IMR-90 (cell line): ENCODE measurements at regions not wholly inside any gene's neighbourhood (a gene's known extent, or its start where the extent isn't known, plus 50 kb on each side); places are given as distances from the start of the nearest gene placed in this dataset.

Experiments used
- ATAC-seq: fragments of 200-7000 bp; cut with Tn5 transposase; 2 replicates; pipeline ENCODE4 v1.9.1; 2020; ENCODE audit warnings: low read depth, mild to moderate bottlenecking, moderate library complexity
- BruUV-seq: library from RNA; stranded (reverse); fragments of 400-500 nt; replicated peaks from 2 replicates; lab custom pipeline; 2021; lab: Mats Ljungman, UMichigan
- CTCF ChIA-PET: fragments of 300-600 bp; formaldehyde crosslinking; extraction: SDS; loops from one replicate; lab custom pipeline; 2021; ENCODE audit warnings: antibody characterized with exemption; lab: Yijun Ruan, JAX
- POLR2A ChIA-PET: fragments of 300-600 bp; sonication (Branson Sonifier 250); formaldehyde crosslinking; loops from one replicate; lab custom pipeline; 2022; ENCODE audit warnings: antibody characterized with exemption; ENCODE audit not compliant: unreplicated experiment; lab: Charles Lee
- DNase-seq: peaks from one replicate; pipeline ENCODE4 v3.0.0; 2013
- H2AFZ ChIP-seq: replicated peaks from 2 replicates; pipeline ENCODE3; 2013; ENCODE audit warnings: low read length, mild to moderate bottlenecking; ENCODE audit not compliant: poor library complexity
- H2AK5ac ChIP-seq: 2 replicates; pipeline ENCODE4 v1.6.1; 2013; ENCODE audit warnings: low read depth, low read length, inconsistent platforms
- H2AK9ac ChIP-seq: replicated peaks from 2 replicates; pipeline ENCODE3; 2013; ENCODE audit warnings: mild to moderate bottlenecking, low read depth, low read length, moderate library complexity; ENCODE audit not compliant: poor library complexity
- H2BK120ac ChIP-seq: 2 replicates; pipeline ENCODE4 v1.6.1; 2013; ENCODE audit warnings: low read depth, low read length, inconsistent platforms
- H2BK15ac ChIP-seq: 3 replicates; pipeline ENCODE4 v1.6.1; 2013; ENCODE audit warnings: low read depth, low read length, inconsistent platforms
- H2BK20ac ChIP-seq: 2 replicates; pipeline ENCODE4 v1.6.1; 2013; ENCODE audit warnings: low read depth, mild to moderate bottlenecking, inconsistent platforms, low read length, moderate library complexity
- H2BK5ac ChIP-seq: 2 replicates; pipeline ENCODE4 v1.6.1; 2013; ENCODE audit warnings: mild to moderate bottlenecking, low read depth, low read length, inconsistent platforms; ENCODE audit not compliant: poor library complexity, severe bottlenecking
- H3K14ac ChIP-seq: replicated peaks from 2 replicates; pipeline ENCODE4 v1.6.1; 2013; ENCODE audit warnings: low read depth, low read length, inconsistent platforms
- H3K18ac ChIP-seq: 2 replicates; pipeline ENCODE4 v1.6.1; 2013; ENCODE audit warnings: low read depth, low read length, control low read depth
- H3K23ac ChIP-seq: 2 replicates; pipeline ENCODE4 v1.6.1; 2013; ENCODE audit warnings: low read depth, low read length, inconsistent platforms
- H3K27ac ChIP-seq: 2 replicates; pipeline ENCODE4 v1.5.1; 2013; ENCODE audit warnings: mild to moderate bottlenecking, control low read depth, low read length; ENCODE audit not compliant: insufficient read depth
- H3K27me3 ChIP-seq: 2 replicates; pipeline ENCODE4 v1.6.1; 2013; ENCODE audit warnings: low read length; ENCODE audit not compliant: control insufficient read depth, insufficient read depth
- H3K36me3 ChIP-seq: 2 replicates; pipeline ENCODE4 v1.6.1; 2013; ENCODE audit warnings: low read length, mixed read lengths; ENCODE audit not compliant: control insufficient read depth, insufficient read depth
- H3K4ac ChIP-seq: 2 replicates; pipeline ENCODE4 v1.6.1; 2013; ENCODE audit warnings: low read depth, low read length, inconsistent platforms
- H3K4me1 ChIP-seq: 2 replicates; pipeline ENCODE4 v1.6.1; 2013; ENCODE audit warnings: low read length, mixed read lengths; ENCODE audit not compliant: control insufficient read depth, insufficient read depth
- H3K4me2 ChIP-seq: 2 replicates; pipeline ENCODE4 v1.6.1; 2013; ENCODE audit warnings: low read depth, mild to moderate bottlenecking, control low read depth, low read length, moderate library complexity
- H3K4me3 ChIP-seq: 2 replicates; pipeline ENCODE4 v1.5.1; 2013; ENCODE audit warnings: low read depth, mild to moderate bottlenecking, control low read depth, low read length, moderate library complexity; ENCODE audit not compliant: insufficient read depth
- H3K56ac ChIP-seq: 2 replicates; pipeline ENCODE4 v1.6.1; 2013; ENCODE audit warnings: low read length, inconsistent platforms; ENCODE audit not compliant: insufficient read depth; ENCODE audit errors: extremely low read depth
- H3K79me1 ChIP-seq, 2 experiments: 2 replicates each; pipeline ENCODE4 v1.6.1; 2013; ENCODE audit warnings: low read length in 2 of 2, inconsistent platforms in 1 of 2, low read depth in 1 of 2
- H3K9ac ChIP-seq: 2 replicates; pipeline ENCODE4 v1.6.1; 2013; ENCODE audit warnings: low read depth, low read length, control low read depth
- H3K9me1 ChIP-seq: 2 replicates; pipeline ENCODE4 v1.6.1; 2013; ENCODE audit warnings: low read length, inconsistent platforms; ENCODE audit not compliant: insufficient read depth
- H3K9me3 ChIP-seq: 2 replicates; pipeline ENCODE4 v1.6.1; 2013; ENCODE audit warnings: low read length; ENCODE audit not compliant: control insufficient read depth, insufficient read depth
- H4K20me1 ChIP-seq: 2 replicates; pipeline ENCODE4 v1.6.1; 2013; ENCODE audit warnings: low read length, inconsistent platforms; ENCODE audit not compliant: insufficient read depth
- H4K5ac ChIP-seq: 2 replicates; pipeline ENCODE4 v1.6.1; 2013; ENCODE audit warnings: mild to moderate bottlenecking, low read depth, low read length, control low read depth
- H4K8ac ChIP-seq, 2 experiments: 2 replicates each; pipeline ENCODE4 v1.6.1; 2013; ENCODE audit warnings: low read depth in 2 of 2, low read length in 2 of 2, control low read depth in 1 of 2, inconsistent platforms in 1 of 2
- H4K91ac ChIP-seq: 2 replicates; pipeline ENCODE4 v1.6.1; 2013; ENCODE audit warnings: low read depth, low read length, inconsistent platforms; ENCODE audit not compliant: insufficient read depth
- BHLHE40 ChIP-seq: fragments of 150-350 bp; IDR thresholded peaks from 2 replicates; pipeline ENCODE4 v1.6.1; 2016; ENCODE audit warnings: mild to moderate bottlenecking, low read depth, low read length
- CEBPB ChIP-seq: IDR thresholded peaks from 2 replicates; pipeline ENCODE4 v1.6.1; 2012; ENCODE audit warnings: low read depth, low read length, improper control_type of control experiment
- CHD1 ChIP-seq: IDR thresholded peaks from 2 replicates; pipeline ENCODE4 v1.6.1; 2012; ENCODE audit warnings: low read depth, low read length, improper control_type of control experiment
- FOS ChIP-seq: fragments of 150-350 bp; IDR thresholded peaks from 2 replicates; pipeline ENCODE4 v1.6.1; 2016; ENCODE audit warnings: low read depth, low read length
- MAFK ChIP-seq: IDR thresholded peaks from 2 replicates; pipeline ENCODE4 v1.6.1; 2012; ENCODE audit warnings: low read depth, low read length, improper control_type of control experiment
- MAZ ChIP-seq: IDR thresholded peaks from 2 replicates; pipeline ENCODE4 v1.6.1; 2012; ENCODE audit warnings: low read depth, mild to moderate bottlenecking, low read length, improper control_type of control experiment, moderate library complexity, borderline replicate concordance
- MXI1 ChIP-seq: IDR thresholded peaks from 2 replicates; pipeline ENCODE4 v1.6.1; 2012; ENCODE audit warnings: low read depth, mild to moderate bottlenecking, low read length, moderate library complexity, borderline replicate concordance
- NFE2L2 ChIP-seq: fragments of 150-350 bp; IDR thresholded peaks from 2 replicates; pipeline ENCODE4 v1.6.1; 2016; ENCODE audit warnings: low read depth, mild to moderate bottlenecking, low read length
- POLR2A ChIP-seq: IDR thresholded peaks from 2 replicates; pipeline ENCODE4 v1.6.1; 2012; ENCODE audit warnings: mild to moderate bottlenecking, low read depth, low read length
- RAD21 ChIP-seq: IDR thresholded peaks from 2 replicates; pipeline ENCODE4 v1.6.1; 2012; ENCODE audit warnings: low read length, improper control_type of control experiment
- RCOR1 ChIP-seq: IDR thresholded peaks from 2 replicates; pipeline ENCODE4 v1.6.1; 2012; ENCODE audit warnings: mild to moderate bottlenecking, low read length, improper control_type of control experiment; ENCODE audit not compliant: insufficient replicate concordance
- RFX5 ChIP-seq: IDR thresholded peaks from 2 replicates; pipeline ENCODE4 v1.8.0; 2012; ENCODE audit warnings: low read depth, mild to moderate bottlenecking, low read length, moderate library complexity
- SMC3 ChIP-seq: fragments of 150-350 bp; IDR thresholded peaks from 2 replicates; pipeline ENCODE4 v1.6.1; 2016; ENCODE audit warnings: low read depth, mild to moderate bottlenecking, antibody characterized with exemption, low read length, moderate library complexity
- WGBS, 2 experiments: methylation state at CpG; one replicate each; pipeline versions ENCODE4 v1.1.5 to v1.1.7; 2013; ENCODE audit warnings: missing lambda C conversion rate in 2 of 2; ENCODE audit not compliant: insufficient read length in 1 of 2; ENCODE audit errors: extremely low coverage in 2 of 2; 5-methylcytosine and 5-hydroxymethylcytosine counted together
- dilution Hi-C: fragments of 300-500 bp; cut with HindIII; formaldehyde crosslinking; loops from one replicate; pipeline ENCODE4 v1.14.3; 2018; ENCODE audit warnings: low sequenced_read_pairs; ENCODE audit not compliant: unreplicated experiment
- in situ Hi-C: fragments of 300-500 bp; cut with MboI; formaldehyde crosslinking; loops from 3 replicates; pipeline ENCODE4 v1.14.3; 2019; ENCODE audit warnings: low sequenced_read_pairs, inconsistent platforms, mixed read lengths
- intact Hi-C: fragments of 100-400 bp; cut with micrococcal nuclease; formaldehyde crosslinking; loops from 2 replicates; pipeline ENCODE4 v1.10.0; 2022
- TF ChIP-seq, protein P1 (sequence below): fragments of 150-350 bp; IDR thresholded peaks from 2 replicates; pipeline ENCODE4 v1.6.1; 2016; ENCODE audit warnings: low read depth, mild to moderate bottlenecking, low read length, moderate library complexity, borderline replicate concordance
- TF ChIP-seq, protein P2 (sequence below): fragments of 150-350 bp; IDR thresholded peaks from 2 replicates; pipeline ENCODE4 v1.6.1; 2017; ENCODE audit warnings: mild to moderate bottlenecking, antibody characterized with exemption, low read length, low read depth
- TF ChIP-seq, protein P3 (sequence below): conservative IDR thresholded peaks from 2 replicates; pipeline ENCODE4 v1.5.1; 2012; ENCODE audit warnings: mild to moderate bottlenecking, low read depth, low read length, improper control_type of control experiment

DNA sequence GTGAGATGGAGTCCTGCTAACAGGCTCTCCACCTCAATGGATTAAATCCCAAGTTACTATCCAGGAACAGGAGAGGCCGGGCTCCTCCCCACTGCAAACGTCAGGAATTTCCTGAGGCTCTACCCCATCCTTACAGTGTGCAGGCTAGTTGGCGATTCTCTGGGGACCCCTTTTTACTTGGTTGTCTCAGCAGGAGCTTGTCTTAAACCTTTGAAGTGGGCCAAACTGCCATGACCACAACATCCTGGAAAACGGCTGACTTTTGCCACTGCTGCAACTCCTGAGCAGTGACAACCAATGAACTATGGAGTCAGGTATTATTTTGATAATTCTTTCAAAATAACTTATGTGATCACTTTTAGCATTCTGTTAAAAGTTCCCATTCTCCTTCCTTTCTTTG, 440.9 kb upstream of the CCDC54 start:
- dilution Hi-C loops, result no loop called here
- no peak overlapping the region for H2AK5ac ChIP-seq
- intact Hi-C loops, result no loop called here
- H2AFZ ChIP-seq, result no peak overlapping the region
- H2BK120ac ChIP-seq, result no peak overlapping the region
- H3K4me3 ChIP-seq, result no peak overlapping the region
- H3K27me3 ChIP-seq, result no peaks in the 10 kb centered on the region
- H3K9me1 ChIP-seq, result no peaks in the 10 kb centered on the region
- no peak overlapping the region for H4K5ac ChIP-seq
- no peak overlapping the region for H3K56ac ChIP-seq
- H3K4me1 ChIP-seq, result no peaks in the 10 kb centered on the region
- H4K8ac ChIP-seq, result no peak overlapping the region
- no peak overlapping the region for H2BK5ac ChIP-seq
- ChIA-PET POLR2A (no interaction called here), CTCF (no interaction called here)
- H4K20me1 ChIP-seq, result no peaks in the 10 kb centered on the region
- TF ChIP-seq MAFK (no peak), CEBPB (no peak), BHLHE40 (no peak), RAD21 (no peak), RCOR1 (no peak), FOS (no peak), CHD1 (no peak), SMC3 (no peak), POLR2A (no peak), RFX5 (no peak), MAZ (no peak), MXI1 (no peak), NFE2L2 (no peak)
- TF ChIP-seq, protein P1, sequence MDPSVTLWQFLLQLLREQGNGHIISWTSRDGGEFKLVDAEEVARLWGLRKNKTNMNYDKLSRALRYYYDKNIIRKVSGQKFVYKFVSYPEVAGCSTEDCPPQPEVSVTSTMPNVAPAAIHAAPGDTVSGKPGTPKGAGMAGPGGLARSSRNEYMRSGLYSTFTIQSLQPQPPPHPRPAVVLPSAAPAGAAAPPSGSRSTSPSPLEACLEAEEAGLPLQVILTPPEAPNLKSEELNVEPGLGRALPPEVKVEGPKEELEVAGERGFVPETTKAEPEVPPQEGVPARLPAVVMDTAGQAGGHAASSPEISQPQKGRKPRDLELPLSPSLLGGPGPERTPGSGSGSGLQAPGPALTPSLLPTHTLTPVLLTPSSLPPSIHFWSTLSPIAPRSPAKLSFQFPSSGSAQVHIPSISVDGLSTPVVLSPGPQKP, result no peak
- TF ChIP-seq, protein P2, sequence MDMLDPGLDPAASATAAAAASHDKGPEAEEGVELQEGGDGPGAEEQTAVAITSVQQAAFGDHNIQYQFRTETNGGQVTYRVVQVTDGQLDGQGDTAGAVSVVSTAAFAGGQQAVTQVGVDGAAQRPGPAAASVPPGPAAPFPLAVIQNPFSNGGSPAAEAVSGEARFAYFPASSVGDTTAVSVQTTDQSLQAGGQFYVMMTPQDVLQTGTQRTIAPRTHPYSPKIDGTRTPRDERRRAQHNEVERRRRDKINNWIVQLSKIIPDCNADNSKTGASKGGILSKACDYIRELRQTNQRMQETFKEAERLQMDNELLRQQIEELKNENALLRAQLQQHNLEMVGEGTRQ, result no peak
- TF ChIP-seq, protein P3, sequence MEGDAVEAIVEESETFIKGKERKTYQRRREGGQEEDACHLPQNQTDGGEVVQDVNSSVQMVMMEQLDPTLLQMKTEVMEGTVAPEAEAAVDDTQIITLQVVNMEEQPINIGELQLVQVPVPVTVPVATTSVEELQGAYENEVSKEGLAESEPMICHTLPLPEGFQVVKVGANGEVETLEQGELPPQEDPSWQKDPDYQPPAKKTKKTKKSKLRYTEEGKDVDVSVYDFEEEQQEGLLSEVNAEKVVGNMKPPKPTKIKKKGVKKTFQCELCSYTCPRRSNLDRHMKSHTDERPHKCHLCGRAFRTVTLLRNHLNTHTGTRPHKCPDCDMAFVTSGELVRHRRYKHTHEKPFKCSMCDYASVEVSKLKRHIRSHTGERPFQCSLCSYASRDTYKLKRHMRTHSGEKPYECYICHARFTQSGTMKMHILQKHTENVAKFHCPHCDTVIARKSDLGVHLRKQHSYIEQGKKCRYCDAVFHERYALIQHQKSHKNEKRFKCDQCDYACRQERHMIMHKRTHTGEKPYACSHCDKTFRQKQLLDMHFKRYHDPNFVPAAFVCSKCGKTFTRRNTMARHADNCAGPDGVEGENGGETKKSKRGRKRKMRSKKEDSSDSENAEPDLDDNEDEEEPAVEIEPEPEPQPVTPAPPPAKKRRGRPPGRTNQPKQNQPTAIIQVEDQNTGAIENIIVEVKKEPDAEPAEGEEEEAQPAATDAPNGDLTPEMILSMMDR, result no peak
- DNase-seq (no peak), ATAC-seq (no peak)
- H2AK9ac ChIP-seq, result no peak overlapping the region
- no peak overlapping the region for H3K18ac ChIP-seq
- H3K27ac ChIP-seq, result no peak overlapping the region
- no peak overlapping the region for H2BK15ac ChIP-seq
- no TSS peak for BruUV-seq
- no peak overlapping the region for H3K9ac ChIP-seq
- H3K9me3 ChIP-seq, result peaks cover 6% of the 10 kb centered on the region; the same call in 1 of the 2 replicates
- no peak overlapping the region for H2BK20ac ChIP-seq
- H3K14ac ChIP-seq, result no peak overlapping the region
- in situ Hi-C loops, result no loop called here
- H3K79me1 ChIP-seq, result no peaks in the 10 kb centered on the region
- H3K23ac ChIP-seq, result no peak overlapping the region
- no peak overlapping the region for H4K91ac ChIP-seq
- no CpG with 5 or more reads among the region's 4 CpGs for WGBS, 2 experiments
- no peaks in the 10 kb centered on the region for H3K36me3 ChIP-seq
- no peak overlapping the region for H3K4ac ChIP-seq
- H3K4me2 ChIP-seq, result no peak overlapping the region
